HG02938 (cell line): ENCODE measurements at regions not wholly inside any gene's neighbourhood (a gene's known extent, or its start where the extent isn't known, plus 50 kb on each side); places are given as distances from the start of the nearest gene placed in this dataset.
"Not testable (repeated sequence)": the region's sequence is repeated elsewhere in the genome, so short reads cannot be mapped to it uniquely, and the experiment has no call there.

Source experiments
- ATAC-seq: cut with Tn5 transposase; IDR thresholded peaks from one replicate; pipeline ENCODE4 v1.9.1; 2021; ENCODE audit warnings: mild to moderate bottlenecking, moderate library complexity; ENCODE audit not compliant: unreplicated experiment

DNA sequence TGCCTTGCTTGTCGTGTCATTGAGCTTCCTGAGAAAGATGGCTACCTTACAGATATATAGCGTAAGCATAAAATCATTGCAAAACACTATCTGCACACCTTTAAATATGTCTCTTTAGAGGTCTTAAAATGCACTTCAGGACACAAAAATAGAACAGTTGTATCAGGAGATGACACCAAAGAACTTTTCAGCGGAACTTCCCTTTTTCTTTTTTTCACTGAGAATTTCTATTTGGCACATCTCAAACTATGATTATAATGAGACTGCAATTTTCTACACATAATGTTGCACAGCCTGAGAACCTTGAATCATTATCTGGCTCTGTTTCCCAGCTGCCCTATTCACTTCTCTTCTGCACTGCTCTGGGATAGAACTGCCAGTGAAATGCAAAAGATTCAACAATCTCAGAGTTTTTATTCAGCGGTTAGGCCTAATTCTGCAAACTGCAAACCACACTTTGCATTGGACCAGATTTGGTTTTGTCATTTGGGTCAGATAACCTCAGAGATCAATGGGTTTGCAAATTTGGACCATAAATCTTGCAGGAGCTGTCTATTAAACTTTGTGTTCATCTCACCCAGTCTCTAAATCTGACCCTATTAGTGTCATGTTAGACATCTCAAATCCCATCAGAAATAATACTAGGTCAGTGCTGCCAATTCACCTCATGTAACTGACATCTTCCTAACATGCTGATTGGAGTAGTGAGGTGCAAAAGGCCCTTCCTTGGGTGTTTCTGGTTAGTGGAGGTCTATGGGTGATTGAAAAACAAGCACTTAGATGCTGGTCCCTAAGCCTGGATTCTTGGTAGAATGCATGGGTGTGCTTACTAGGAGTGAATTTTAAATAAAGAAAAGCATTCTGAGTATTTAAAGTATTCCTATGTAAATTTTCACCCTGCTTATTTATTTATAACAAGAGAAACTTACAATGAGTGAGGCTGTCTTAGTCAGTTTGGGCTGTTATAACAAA, 382.7 kb downstream of the UTRN start:
- ATAC-seq, result no peak

DNA sequence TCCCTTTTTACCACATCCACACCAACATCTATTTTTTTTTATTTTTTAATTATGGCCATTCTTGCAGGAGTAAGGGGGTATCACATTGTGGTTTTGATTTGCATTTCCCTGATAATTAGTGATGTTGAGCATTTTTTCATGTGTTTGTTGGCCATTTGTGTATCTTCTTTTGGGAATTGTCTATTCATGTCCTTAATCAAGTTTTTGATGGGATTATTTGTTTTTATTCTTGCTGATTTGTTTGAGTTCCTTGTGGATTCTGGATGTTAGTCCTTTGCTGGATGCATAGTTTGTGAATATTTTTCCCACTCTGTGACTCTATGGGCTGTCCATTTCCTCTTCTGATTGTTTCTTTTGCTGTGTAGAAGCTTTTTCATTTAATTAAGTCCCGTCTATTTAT, 385.1 kb downstream of the UTRN start:
- ATAC-seq, result not testable (repeated sequence)

DNA sequence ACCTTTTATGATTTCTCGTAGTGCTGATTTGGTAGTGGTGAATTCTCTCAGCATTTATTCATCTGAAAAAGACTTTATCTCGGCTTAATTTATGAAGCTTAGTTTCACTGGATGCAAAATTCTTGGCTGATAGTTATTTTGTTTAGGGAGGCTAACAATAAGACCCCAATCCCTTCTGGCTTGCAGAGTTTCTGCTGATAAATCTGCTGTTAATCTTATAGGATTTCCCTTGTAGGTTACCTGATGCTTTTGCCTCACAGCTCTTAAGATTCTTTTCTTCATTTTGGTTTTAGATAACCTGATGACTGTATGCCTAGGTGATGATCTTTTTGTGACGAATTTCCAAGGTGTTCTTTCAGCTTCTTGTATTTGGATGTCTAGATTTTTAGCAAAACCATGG, 388.7 kb downstream of the UTRN start:
- no peak for ATAC-seq

DNA sequence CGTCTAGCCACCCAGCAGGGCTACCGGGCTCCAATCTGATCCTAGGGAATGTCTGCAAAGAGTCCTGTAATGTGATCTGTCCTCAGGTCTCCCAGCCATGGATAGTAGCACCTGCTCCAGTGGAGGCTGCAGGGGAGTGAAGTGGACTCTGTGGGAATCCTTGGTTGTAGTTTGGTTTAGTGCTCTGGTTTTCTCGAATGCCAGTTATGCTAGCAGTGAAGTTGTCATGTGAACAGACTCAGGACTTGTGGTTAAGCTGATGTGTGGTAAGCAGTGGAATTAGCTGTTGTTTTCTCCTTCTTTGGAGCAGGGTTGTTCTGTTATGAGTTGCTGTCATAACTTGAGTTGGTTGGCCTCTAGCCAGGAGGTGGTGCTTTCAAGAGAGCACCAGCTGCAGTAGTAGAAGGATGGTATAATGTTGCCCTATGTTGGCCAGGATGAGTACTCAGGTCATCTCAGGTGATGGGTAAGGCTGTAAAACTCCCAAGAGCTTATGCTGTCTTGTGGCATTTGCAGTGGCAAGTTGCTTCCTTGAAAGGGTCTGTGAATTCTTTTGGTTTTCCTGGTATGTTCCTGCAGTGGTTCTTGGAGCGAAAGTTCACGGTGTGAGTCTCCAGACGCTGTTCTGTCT, 390.2 kb downstream of the UTRN start:
- ATAC-seq, result no peak

DNA sequence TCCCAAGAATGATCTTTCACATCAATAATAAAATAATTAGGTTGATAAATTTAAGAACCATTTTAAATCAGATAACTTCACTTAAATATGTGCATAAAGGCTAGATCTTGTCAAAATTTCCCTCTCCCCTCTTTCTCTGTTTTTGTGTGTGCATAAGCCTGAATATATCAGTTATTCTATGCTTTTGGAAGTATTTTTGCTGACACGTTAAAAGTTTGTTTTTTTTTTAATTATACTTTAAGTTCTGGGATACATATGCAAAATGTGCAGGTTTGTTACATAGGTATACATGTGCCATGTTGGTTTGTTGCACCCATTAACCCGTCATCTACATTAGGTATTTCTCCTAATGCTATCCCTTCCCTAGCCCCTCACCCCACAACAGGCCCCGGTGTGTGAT, 391.2 kb downstream of the UTRN start:
- ATAC-seq, result not testable (repeated sequence)

DNA sequence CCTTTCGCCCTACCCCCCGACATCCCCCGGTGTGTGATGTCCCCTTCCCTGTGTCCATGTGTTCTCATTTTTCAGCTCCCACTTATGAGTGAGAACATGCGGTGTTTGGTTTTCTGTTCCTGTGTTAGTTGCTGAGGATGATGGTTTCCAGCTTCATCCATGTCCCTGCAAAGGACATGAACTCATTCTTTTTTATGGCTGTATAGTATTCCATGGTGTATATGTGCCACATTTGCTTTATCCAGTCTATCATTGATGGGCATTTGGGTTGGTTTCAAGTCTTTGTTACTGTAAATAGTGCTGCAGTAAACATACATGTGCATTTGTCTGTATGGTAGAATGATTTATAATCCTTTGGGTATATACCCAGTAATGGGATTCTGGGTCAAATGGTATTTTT, 392.1 kb downstream of the UTRN start:
- ATAC-seq, result not testable (repeated sequence)

DNA sequence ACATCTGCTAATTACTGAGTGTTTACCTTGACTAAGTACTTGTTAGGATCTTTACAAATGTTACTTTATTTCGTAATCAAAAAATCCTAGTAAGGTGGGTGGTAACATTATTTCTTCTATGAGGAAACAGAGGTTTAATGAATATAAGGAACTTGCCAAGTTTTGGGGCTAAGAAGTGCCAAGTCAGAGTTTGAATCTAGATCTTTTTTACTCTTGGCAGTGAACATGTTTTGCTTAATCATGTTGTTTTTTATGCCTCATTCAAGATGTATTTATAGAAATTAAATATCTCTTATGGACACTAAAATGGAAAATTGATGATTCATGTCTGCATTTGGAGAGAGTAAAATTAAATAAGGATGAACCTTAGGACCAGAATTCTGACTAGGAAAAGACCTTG, 393.7 kb downstream of the UTRN start:
- no peak for ATAC-seq

DNA sequence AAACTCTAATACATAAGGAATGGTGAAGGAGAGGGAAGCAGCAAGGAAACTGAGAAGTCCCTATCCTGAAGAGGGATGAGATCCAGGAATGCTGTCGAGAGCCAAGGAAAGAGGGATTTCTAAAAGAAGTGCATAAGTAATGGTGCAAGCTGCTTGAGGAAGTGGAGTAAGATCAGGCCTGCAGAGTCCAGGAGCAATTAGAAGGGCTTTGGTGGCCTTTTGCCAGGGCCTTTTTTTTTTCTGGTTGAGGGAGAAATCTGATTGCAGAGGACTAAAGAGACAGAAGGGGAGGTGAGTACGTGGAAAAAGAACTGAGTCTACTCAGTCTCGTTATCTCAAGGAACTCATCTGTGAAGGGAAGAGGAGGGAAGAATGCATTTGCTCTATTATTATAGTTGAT, 396.2 kb downstream of the UTRN start:
- ATAC-seq, result no peak

DNA sequence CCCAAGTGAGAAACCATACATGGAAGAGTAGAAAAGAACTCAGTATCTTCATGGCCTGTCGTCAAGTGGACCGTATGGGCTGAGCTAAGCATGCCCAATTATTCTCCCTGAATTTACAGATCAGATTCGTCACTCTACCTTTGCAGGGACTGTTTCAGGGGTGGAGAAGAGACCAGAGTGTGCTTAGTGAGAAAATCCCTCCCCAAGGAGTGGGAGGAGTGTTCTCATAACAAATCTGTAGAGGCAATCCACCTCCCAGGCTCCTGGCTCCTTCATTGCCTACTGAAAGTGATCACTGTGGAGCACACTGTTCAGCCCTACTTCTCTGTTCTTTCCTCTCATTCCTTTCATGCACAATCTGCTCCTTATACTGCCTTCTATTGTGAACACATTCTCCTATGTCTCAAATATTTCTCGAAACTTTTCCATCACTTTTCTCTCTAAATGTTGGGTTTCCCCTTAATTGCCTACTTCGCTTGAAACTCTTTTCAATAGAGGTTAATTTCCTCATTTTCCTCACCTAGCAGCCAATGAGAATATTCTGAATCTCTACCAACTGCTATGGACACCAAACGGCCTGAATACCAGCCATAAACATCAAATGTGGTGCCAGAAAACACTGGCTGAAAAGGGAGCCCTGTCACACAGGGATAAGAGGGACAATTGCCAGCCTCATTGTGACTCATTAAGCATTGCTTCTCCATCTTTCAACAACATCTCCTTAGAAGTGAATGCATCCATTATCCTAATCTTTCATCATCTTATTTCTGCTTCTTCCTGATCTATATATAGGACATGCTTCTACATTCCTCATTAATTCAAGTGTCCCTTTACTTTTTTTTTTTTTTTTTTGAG, 398.3 kb downstream of the UTRN start:
- no peak for ATAC-seq

DNA sequence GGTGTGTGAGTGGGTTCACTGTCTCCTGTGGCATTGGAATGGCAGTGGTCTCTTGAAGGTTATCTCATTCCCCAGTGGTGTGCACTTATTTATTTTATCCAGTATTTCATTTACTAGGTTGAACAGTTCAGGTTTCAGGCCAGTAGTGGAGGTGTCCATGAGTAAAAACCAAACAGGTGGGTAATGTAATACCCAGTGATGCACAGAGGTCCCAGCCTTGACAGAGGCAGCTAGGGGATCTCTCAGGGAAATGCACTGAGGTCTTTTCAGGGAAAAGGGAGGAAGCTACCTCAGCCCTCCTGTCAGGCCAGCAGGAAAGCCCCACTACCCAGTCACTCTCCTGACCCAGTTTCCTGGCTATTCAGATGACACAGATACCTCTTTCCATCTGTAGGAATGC, 403.6 kb downstream of the UTRN start:
- no peak for ATAC-seq

DNA sequence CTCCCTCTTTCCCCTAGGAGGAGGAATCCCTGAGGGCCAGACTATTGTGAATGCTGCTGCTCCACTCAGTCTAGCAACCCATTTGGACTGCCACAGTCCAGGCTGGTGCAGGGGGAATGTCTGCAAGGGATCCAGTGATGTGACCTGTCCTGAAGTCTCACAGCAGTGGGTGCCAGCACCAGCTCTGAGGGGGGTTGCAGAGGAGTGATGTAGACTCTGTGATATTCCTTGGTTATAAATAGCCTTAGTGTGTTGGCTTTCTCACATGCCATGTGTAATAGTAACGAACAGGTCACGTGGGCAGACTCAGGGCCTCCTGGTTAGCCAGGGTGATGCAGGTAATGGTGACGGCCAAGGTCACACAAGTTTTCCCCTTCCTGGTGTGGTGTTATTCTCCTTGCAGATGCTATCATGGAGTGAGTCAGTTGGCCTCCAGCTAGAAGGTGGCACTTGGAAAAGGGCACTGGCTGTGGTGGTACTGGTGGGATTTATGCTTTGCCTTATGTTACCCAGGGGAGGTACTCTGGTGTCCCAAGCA, 404.4 kb downstream of the UTRN start:
- ATAC-seq, result no peak

DNA sequence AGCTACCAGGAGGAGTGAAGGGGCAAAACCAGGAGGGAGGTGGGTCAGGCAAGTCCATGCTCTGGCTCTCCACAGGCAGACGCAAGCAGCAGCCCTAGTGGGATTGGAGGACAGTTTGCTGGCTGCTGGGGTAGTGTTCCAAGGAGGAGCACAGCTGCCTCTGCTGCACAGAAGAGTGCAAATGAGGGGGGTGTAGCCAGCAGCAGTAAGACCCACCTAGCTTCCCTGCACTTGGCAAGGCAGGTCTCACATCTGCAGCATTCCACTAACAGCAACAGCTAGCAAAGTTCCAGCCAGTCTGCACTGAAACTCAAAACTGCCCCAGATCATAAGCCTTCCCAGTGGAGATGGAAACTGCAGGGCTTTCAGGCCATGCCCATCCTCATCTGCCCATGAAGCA, 405.0 kb downstream of the UTRN start:
- no peak for ATAC-seq

DNA sequence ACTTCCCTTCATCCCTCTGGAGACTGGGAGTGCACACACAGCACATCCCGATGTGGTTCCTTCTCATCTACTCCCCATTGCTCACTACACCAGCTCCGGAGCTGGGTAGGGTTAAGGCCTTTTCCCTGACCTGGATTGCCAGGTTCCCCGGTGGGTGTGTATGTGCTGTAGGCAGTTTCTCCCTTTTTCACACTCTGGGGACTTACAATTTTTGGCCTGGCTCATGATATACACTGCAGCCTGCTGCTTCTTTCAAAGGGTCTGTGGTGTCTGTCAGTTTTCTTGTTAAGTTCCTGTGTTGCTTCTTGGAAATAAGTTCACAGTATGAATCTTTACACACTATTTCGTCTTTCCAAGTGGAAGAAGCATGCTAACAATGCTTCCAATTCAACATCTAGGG, 405.5 kb downstream of the UTRN start:
- ATAC-seq, result no peak

DNA sequence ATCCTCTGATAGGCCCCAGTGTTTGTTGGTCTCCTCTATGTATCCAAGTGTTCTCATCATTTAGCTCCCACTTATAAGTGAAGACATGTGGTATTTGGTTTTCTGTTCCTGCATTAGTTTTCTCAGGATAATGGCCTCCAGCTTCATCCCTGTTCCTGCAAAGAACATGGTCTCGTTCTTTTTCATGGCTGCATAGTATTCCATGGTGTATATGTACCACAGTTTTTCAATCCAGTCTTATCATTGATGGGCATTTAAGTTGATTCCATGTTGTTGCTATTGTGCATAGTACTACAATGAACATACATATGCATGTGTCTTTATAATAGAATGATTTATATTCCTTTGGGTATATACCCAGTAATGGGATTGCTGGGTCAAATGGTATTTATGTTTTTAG, 406.9 kb downstream of the UTRN start:
- not testable (repeated sequence) for ATAC-seq

DNA sequence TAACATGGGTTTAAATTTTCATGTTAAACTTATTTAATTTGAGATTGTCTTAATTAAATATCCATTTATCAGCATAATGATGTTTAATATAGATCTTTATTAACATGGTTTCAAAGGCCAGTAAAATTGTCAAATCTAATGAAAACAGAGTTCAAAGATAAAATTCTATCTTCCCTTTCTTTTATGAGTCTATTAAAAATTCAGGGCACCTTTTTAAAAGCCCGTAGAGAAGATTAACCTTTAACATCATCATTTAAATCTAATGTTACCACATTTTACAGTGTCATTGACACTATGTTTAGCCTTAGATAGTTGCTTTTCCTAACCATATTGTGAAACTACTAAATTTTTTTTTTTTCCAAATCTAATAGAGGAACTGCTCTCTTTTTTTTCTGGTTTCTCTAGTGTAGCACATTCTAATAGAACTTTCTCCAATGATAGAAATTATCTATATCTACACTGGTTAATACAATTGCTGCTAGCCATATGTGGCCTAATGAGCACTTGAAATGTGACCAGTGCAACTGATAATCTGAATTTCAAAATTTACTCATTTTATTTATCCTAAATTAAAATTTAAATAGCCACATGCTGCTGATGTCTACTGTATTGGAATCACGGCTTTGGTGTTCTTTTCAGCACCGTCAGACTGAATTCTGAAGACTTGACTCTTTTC, 410.9 kb downstream of the UTRN start:
- ATAC-seq, result no peak

DNA sequence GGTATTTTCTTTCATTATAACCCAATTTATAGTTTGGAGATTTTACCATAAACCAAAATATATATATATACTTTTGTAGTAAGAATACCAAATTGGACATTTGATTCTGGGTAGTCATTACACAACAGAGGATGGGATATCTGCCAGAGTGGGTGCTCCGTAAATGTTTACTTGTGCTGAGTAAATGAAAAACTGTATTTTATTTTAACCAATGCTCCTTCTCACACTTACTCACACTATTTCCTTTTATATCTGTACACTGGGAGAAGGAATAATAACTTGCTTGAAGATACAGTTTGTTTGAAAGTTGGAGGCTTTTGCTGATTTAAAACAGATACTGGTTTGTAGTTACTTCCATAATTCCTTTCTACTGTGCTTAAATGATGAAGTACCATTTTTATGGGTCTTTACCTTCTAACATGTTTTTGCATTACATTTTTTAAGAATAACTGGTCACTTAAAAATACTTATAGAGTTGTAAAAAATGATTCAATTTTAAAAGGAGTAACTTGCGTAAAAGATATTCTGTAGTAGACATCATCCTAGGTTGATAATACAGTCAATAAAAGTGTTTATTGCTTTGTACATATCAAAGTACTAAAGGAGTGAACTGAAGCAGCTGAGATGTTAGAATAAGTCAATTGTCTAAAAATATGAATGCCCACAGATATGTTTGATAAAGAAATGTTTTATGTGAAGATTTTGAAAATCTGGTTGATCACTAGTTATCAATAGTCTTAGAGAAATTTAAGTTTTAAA, 411.7 kb downstream of the UTRN start:
- no peak for ATAC-seq

DNA sequence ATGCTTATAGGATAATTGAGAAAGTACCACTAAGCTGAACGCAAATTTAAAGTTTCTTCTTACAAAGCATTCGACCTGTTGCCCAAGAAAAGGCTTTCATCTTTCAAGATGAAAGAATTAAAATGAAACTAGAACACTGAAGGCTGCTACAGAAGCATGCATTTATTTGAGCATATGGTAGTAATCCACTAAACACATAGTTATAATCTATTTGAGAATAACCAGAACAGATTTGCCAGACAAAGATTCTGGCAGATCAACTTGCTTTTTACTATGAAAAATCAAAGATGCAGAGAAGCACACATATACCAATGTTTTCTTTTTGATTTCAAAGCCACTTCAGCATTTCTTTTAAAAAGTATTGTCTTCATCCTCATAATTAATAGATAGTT, 412.2 kb downstream of the UTRN start:
- no peak for ATAC-seq

DNA sequence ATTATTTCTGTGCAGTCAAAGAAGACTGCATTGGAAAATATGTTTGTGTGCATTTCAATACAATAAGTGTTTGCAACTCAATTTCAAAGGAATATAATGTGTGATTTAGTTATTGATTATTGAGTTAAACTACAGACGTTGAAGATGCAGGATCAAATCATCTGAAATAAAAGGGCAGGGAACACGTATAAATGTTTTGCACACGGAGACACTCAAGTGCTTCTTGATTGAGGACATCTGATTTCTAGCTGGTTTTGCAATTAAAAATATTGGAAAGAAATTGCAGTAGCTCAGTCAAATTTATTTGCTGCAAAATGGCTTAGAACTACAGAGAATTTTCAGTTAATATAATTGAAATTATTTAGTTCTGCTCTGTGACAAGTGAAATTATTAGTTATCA, 412.7 kb downstream of the UTRN start:
- ATAC-seq, result no peak

DNA sequence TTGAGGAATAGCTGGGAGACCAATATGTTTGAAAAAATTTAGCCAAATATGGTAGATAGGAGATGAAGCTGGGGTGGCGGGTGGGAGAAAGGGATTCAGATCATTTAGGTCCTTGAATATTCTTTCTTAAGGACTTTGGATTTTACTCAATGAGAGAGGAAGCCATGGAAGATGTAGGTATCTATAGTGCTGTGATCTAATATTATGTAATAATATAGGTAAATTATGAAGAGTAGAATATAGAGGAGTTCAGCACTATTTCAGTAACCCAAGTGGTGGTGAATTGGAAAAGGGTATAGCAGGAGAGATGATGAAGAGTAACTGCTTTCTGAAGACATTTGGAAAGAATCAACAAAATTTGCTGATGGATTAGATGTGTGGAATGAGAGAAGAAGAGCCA, 417.6 kb downstream of the UTRN start:
- ATAC-seq, result no peak

DNA sequence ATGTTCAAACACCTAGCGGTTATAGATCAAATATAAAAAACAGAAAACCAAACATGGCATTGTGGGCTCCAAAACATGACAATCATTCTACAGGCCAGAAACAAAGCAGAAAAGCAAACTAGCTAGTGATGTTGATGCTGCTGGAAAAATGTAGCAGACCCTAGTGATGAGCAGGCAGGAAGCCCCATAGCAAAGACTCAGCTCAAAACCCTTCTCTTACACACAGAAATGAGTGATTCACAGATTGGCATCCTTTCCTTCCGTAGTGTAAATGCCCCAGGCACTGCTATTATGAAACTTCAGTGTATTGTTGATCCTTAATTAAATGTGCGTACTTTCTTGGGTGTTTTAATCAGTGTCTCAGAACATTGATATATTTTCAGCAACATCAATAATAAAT, 425.1 kb downstream of the UTRN start:
- no peak for ATAC-seq
